ENCODE measurements at regions not wholly inside any gene's neighbourhood (a gene's known extent, or its start where the extent isn't known, plus 50 kb on each side); places are given as distances from the start of the nearest gene placed in this dataset.
A peak's percentile ranks its signal among the peaks of the same experiment; 100 is the strongest.

- no peak for DNase-seq (ENCODE audit: low read depth in 2 of 3, low spot score in 2 of 3)
Observed at GRCh38 chr2:195319548-195320412, 337.2 kb upstream of the SLC39A10 start.

DNA sequence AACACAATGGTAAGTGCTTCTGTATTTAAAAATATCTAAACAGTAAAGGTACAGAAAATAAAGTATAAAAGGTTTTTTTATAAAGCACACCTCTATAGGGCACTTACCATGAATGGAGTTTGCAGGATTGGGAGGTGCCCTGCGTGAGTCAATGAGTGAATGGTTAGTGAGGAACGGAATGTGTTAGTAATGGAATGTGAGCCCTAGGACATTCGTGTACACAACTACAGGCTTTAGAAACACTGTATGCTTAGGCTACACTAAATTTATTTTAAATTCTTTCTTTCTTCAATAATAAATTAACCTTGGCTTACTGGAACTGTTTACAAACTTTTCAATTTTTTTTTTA, 337.9 kb upstream of the SLC39A10 start:
- DNase-seq (ENCODE audit: low read depth in 2 of 3, low spot score in 2 of 3), result no peak

GRCh38 chr2:195318440-195319111, 338.4 kb upstream of the SLC39A10 start:
- DNase-seq (ENCODE audit: low read depth in 2 of 3, low spot score in 2 of 3), result peak; percentile 23 to 77 (median 48)

- DNase-seq (ENCODE audit: low read depth in 2 of 3, low spot score in 2 of 3), result no peak
Observed at GRCh38 chr2:195317550-195317949, 339.5 kb upstream of the SLC39A10 start.

- DNase-seq (ENCODE audit: low read depth in 2 of 3, low spot score in 2 of 3), result peak in 1 of 3 donors; percentile 39
Observed at GRCh38 chr2:195316486-195316885, 340.5 kb upstream of the SLC39A10 start.

- DNase-seq (ENCODE audit: low read depth in 2 of 3, low spot score in 2 of 3), result no peak
Observed at GRCh38 chr2:195313962-195314361, 343.1 kb upstream of the SLC39A10 start.

- peak in 1 of 3 donors; percentile 26 for DNase-seq (ENCODE audit: low read depth in 2 of 3, low spot score in 2 of 3)
Observed at GRCh38 chr2:195312662-195313061, 344.4 kb upstream of the SLC39A10 start.

- no peak for DNase-seq (ENCODE audit: low read depth in 2 of 3, low spot score in 2 of 3)
Observed at GRCh38 chr2:195308163-195308562, 348.9 kb upstream of the SLC39A10 start.

DNA sequence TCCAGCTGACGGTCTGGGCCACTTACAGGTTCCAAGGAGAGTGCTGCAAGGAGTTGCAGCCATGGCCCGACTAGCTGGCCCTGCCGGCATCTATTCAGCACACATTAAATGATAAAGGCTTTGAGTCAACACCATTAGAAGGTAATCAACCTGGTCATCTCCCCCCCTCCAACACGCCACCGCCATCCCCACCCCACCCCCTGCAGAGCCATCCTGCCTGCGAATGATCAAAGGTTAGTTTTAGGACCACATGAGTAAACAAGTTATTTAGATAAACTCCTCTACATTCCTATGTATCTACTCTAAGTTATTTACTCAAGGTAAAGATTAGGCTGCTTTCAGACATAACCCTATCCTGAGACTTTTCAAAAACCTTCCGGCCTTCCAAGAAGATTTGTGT, 349.3 kb upstream of the SLC39A10 start:
- no peak for DNase-seq (ENCODE audit: low read depth in 2 of 3, low spot score in 2 of 3)

- DNase-seq (ENCODE audit: low read depth in 2 of 3, low spot score in 2 of 3), result no peak
Observed at GRCh38 chr2:195304310-195304709, 352.7 kb upstream of the SLC39A10 start.

DNA sequence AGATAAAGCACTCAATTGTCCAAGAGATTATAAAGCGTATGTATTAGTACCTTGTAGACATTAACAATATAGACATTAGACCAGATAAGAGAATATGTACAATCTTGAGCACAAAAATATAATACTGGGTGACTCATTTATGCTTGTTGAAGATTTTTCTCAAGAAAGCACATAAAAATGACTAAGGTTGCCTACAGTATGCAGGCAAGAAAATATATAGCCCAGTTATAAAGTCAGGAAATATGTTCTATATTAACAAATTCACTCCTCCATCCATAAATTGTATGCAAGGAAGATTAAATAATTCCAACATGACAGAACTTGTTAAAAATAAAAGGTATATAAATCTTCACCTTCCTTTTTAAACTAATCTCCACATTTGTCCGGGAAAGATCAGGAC, 356.4 kb upstream of the SLC39A10 start:
- DNase-seq (ENCODE audit: low read depth in 2 of 3, low spot score in 2 of 3), result no peak

GRCh38 chr2:195299600-195299999, 357.4 kb upstream of the SLC39A10 start:
- no peak for DNase-seq (ENCODE audit: low read depth in 2 of 3, low spot score in 2 of 3)

GRCh38 chr2:195296490-195296889, 360.5 kb upstream of the SLC39A10 start:
- DNase-seq (ENCODE audit: low read depth in 2 of 3, low spot score in 2 of 3), result no peak

- no peak for DNase-seq (ENCODE audit: low read depth in 2 of 3, low spot score in 2 of 3)
Observed at GRCh38 chr2:195289081-195289480, 367.9 kb upstream of the SLC39A10 start.

DNA sequence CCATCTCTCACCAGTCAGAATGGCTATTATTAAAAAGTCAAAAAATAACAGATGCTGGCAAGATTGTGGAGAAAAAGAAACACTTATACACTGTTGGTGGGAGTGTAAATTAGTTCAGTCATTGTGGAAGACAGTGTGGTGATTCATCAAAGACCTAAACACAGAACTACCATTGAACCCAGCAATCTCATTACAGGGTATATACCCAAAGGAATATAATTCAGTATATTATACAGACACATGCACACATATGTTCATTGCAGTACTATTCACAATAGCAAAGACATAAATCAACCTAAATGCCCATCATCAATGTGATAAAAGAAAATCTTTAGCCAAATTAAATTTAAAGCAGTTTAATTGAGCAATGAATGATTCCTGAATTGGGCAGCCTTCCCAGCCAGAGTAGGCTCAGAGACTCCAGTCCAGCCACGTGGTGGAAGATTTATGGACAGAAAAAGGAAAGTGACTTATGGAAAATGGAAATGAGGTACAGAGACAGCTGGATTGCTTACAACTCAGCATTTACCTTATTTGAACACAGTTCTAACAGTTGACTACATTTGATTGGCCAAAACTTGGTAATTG, 377.1 kb upstream of the SLC39A10 start:
- no peak for DNase-seq (ENCODE audit: low read depth in 2 of 3, low spot score in 2 of 3)

GRCh38 chr2:195270466-195271039, 386.5 kb upstream of the SLC39A10 start:
- DNase-seq (ENCODE audit: low read depth in 2 of 3, low spot score in 2 of 3), result no peak

GRCh38 chr2:195269220-195269619, 387.8 kb upstream of the SLC39A10 start:
- no peak for DNase-seq (ENCODE audit: low read depth in 2 of 3, low spot score in 2 of 3)

DNA sequence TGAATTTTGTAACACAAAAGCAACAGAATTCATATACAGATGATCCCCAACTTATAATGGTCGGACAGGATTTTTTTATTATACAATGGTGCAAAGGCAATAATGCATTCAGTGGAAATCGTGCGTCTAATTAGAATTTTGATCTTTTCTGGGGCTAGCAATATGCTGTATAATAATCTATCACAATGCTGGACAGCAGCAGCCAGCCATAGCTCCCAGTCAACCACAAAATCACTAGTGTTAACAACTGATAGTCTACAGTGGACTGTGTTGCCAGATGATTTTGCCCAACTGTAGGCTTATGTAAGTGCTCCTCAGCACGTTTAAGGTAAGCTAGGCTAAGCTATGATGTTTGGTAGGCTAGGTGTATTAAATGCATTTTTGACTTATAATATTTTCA, 399.0 kb upstream of the SLC39A10 start:
- DNase-seq (ENCODE audit: low read depth in 2 of 3, low spot score in 2 of 3), result no peak

DNA sequence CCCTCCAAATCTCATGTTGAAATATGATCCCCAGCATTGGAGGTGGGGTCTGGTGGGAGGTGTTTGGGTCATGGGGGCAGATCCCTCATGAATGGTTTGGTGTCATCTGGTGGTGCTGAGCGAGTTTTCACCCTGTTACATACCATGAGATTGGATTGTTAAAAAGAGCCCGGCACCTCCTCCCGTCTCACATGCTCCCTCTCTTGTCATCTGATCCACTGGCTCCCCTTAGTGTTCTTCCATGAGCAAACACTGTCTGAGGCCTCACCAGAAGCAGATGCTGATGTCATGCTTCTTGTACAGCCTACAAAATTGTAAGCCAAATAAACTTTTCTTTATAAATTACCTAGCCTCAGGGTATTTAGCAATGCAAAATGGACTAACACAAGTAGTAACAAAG, 405.0 kb upstream of the SLC39A10 start:
- DNase-seq (ENCODE audit: low read depth in 2 of 3, low spot score in 2 of 3), result no peak

DNA sequence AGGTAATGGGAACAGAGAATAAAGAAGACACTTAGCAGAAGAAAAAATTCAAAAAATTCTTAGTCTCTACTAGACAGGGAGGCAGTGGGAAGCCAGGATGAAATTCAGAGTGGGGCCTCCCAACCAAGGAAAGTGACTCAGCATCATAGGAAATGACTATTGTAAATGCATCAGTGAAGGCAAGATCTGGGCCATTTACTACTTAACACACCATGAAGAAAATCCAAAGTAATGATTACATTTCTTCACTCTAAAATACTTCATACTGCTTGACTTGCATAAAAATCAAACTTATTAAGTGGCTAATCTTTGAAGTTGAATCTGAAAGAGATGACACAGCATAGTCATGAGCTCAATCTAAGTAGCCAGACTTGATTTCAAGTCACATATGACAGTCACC, 405.8 kb upstream of the SLC39A10 start:
- no peak for DNase-seq (ENCODE audit: low read depth in 2 of 3, low spot score in 2 of 3)

GRCh38 chr2:195238826-195239225, 418.2 kb upstream of the SLC39A10 start:
- DNase-seq (ENCODE audit: low read depth in 2 of 3, low spot score in 2 of 3), result no peak

DNA sequence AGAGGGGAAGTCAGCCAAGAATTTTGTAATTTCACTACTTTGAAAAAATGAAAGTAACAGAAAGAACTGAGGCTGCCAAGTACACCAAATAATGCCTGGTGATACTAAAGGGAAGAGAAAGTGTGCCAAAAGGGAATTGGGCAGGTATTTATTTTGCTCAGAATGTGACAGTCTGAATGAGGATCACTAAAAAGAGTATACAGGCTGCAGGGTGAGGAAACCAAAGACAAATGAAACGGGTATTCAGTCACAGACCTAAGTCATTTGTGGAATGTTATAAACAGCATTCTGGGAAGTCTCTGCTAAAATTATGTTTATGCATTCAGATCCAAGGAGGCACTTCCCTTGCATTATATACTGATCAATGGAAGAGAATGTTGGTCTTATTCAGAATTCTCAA, 418.6 kb upstream of the SLC39A10 start:
- DNase-seq (ENCODE audit: low read depth in 2 of 3, low spot score in 2 of 3), result no peak
